HG03280 (cell line): ENCODE measurements at regions not wholly inside any gene's neighbourhood (a gene's known extent, or its start where the extent isn't known, plus 50 kb on each side); places are given as distances from the start of the nearest gene placed in this dataset.

ENCODE experiments used
- ATAC-seq: cut with Tn5 transposase; IDR thresholded peaks from one replicate; pipeline ENCODE4 v1.9.1; 2021; ENCODE audit warnings: mild to moderate bottlenecking, moderate library complexity; ENCODE audit not compliant: unreplicated experiment

DNA sequence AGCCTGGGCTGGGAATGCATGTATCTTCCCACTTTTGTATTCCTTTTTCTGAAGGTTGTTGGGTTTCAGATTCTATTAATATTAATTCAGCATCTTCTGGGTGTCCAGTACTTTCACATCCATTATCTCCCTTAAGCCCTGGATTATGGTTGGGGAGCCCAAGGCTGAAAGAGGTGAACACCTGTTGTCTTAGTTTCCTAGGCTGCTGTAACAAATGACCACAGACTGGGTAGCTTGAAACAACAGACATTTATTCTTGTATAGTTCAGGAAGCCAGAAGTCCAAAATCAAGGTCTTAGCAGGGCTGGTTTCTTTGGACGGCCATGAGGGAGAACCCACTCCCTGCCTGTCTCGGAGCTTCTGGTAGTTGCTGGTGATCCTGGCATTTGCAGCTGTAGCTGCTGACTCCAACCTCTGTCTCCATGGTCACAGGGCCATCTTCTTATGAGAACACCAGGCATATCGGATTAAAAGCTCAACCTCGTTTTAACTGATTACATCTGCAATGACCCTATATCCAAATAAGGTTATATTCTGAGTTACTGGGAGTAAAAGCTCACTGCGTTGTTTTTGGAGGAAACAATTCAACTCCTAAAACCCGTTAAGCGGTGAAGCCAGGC lies 68.2 kb upstream of the CLMN start:
- no peak for ATAC-seq

DNA sequence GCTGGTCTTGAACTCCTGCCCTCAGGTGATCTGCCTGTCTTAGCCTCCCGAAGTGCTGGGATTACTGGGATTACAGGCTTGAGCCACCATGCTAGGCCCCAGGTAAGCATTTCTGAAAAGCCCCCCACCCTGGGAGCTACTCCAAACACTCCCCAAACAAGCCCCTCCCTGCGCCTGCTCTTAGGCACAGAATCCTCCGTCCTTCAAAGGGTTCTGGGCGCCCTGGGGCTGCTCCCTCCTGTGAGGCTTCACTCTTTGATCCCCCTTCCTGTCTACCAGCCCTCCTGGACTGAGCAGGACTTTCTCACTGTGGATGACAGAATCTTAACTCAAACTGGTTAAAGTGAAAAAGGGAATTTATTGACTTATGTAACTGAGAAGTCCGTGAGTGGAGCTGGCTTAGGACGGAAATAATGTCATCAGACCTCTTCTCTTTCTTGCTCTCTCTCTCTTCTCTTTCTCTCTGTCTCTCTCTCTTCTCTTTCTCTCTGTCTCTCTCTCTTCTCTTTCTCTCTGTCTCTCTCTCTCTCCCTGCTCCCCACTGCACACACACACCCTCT lies 66.9 kb upstream of the CLMN start:
- ATAC-seq: no peak

DNA sequence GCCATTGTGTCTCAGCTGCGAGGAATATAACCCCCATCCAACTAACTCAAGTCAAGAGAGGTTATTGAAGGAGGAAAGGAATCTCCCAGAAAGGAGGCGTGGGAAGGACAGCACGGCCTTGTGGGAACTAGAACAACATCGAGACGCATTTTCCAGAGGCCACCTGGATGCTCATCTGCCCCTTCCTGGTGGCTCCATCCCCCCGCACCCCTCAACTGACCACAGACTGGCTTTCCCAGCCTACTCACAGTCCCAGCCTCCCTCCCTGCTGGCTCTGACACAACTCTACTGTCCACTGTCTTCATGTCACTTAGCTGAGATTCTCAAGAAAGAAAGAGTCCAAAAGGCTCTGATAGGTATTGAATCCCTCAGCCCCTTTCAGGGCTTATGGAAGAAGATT lies 66.0 kb upstream of the CLMN start:
- no peak for ATAC-seq

DNA sequence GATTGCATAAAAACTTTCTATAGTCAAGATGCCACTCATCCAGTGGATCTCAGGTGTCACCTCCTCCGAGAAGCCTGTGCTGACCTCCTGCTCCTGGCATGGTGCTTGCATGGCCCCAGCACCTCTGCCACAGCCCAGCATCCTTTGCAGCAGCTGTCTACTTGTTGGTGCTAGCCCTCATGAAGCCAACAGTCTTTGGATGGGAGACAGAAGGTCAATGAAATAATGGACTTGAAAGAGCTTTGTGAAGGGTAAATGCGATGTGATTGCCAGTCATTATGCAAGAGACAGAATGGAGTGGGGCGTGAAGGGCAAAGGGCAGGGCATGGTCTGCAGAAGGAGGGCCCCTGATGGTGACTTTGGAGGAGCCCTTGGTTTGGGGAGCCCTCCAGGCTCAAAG lies 63.0 kb upstream of the CLMN start:
- no peak for ATAC-seq

DNA sequence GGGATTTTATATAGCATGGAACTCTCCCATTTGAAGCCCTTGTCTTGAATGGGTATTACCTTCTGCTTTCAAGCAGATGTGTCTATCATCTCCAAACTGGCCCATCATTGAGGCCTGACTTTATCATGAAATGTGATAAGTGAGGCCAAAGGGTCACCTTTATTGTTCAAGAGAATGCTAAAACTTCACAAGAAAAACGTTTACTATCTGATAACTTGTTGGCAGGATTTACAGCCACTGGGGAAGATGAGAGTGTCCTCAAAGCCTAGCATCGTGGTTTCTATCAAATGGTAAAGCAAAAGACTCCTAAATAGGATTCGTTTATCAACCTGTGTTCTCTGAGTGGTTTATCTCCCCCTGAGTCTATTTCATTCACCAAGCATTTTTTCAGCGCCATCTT lies 62.0 kb upstream of the CLMN start:
- ATAC-seq: no peak

DNA sequence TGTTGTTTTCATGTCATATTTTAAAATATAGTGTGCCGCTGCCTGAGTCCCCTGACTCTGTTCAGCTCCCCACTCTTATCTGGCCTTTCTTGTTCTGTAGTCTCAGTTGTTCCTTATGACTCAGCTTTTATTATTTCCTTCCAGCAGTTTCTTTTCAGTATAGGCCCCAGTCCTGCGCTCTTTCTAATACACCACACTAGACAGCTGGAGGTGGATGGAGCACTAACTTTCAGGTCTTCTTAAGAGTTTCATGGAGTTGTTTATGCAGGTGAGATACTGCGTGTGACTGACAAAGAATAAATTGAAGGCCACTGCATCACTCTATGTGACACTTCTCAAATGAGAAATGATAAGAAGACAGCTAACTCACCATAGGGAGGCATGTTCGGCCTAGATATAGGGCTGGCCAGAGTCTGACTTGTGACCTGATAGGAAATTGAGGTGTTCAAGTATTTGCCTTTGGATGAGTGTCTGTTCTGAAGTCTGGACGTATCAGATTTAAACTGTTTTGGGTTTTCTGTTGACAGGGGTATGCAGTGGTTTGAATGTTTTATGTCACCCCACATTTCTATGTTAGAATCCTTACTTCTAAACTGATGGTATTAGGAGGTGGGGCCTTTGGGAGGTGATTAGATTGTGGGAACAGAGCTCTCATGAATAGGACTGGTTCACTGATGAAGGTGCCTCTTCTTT lies 60.8 kb upstream of the CLMN start:
- ATAC-seq: no peak

DNA sequence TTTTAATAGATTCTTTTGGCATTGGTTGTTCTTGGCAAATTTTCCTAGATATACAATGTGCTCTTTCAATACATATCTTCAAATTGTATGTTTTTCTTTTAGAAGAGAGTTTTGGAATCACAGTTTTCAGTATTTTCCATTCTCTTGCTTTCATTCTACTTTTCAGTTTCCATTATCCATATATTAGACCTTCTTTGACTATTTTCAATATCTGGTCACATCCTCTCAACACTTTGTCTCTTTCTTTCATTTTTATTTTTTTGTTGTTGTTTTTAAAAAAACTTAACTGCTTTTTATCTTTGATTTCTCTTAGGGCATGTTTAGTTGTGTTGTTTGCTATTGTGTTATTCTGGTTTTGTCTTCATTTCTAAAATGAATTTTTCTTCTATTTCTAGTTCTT lies 59.9 kb upstream of the CLMN start:
- ATAC-seq: no peak

DNA sequence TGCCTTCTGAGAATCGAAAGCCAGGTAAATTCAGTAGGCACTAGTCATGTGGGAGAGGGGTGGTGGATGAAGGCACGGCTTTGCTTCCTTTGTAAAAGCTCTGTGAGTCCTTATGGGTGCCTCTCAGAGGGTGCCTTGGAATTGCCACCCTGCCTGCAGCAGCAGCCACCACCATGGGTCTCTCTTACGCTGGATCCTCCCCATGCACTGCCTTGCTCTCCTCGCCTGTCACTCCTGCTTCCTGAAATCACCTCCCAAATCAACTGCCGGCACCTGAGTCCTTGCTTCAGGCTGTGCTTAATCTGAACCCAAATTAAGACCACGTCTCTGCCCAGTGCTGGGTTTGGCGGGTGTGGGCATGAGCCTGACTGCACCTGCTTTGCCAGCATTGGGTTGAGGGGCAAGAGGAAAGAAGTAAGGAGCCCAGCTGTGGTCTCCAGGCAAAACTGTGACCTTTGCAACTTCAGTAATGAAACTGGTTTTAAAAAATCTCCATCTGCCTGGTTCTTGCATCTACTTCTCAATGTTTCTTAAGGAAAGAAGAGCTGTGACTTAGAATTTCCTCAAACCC lies 55.9 kb upstream of the CLMN start:
- ATAC-seq: no peak

DNA sequence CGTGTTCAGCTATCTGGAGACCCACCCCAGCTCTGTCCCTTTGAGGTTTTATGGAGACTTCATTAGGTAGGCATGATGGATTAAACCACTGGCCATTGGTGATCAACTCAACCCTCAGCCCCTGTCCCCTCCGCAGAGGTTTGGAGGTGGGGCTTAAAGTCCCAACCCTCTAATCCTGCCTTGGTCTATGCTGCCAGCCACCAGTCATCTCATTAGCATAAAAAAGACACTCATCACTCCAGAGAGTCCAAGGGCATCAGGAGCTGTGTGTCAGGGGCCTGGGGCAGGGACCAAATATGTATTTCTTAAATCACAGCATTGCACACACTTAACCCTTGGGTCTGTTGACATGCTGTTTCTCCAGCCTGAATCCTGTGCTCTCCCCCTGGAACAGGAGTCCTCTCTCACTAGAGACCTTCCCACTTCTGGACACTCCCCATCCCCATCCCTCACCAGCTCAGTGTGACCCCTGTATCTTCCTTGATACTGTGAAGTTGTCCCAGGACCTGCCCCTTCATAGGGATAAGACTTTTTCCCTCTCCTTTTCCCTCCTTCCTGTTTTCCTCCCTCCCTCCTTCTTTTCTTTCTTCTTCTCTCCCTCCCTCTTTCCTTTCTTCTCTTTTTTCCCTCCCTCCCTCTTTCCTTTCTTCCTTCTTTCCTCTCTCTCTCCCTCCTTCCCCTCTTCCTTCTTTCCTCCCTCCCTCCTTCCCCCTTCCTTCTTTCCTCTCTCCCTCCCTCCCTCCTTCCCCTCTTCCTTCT lies 54.7 kb upstream of the CLMN start:
- no peak for ATAC-seq

DNA sequence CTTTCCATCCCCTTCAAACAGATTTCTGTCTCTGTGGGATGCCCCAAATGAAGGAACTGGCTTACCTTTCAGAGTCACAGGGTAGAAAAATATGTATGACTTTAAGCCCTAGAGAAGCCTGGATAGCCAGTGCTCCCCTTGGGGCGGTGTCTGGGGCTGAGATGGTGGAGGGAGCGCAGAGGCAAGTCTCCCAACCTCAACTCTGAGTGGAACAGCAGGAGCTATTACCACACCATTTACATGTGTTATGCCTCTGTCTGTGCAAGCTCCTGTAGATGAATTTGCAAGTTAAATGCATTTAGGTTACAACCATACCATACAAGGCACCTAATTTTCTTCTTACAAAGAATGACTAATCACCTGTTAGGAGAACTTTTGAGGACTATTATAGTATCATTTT lies 50.4 kb upstream of the CLMN start:
- no peak for ATAC-seq
